ENCODE measurements at regions not wholly inside any gene's neighbourhood (a gene's known extent, or its start where the extent isn't known, plus 50 kb on each side); places are given as distances from the start of the nearest gene placed in this dataset.

GRCh38 chr21:35953597-35953996 lies 106.7 kb downstream of the SETD4 start:
- Histone ChIP-seq H3K9me3 (ENCODE audit: low read length) (no peaks in the 10 kb centered on the region), H2AFZ (ENCODE audit: low read length) (no peak overlapping the region), H3K36me3 (replicated peaks in 1 of 2; ENCODE audit: control insufficient read depth in 1 of 2, insufficient read depth in 2 of 2, low read length in 2 of 2) (no peaks in the 10 kb centered on the region), H3K4me3 (replicated peaks in 1 of 3; ENCODE audit: insufficient read depth in 1 of 3, low read depth in 2 of 3, low read length in 3 of 3) (0 out of 6 replicates have a peak overlapping the region, but pooled peaks of 1 of the 3 experiments have one; percentile 13), H3K4me2 (ENCODE audit: low read depth, low read length) (peak overlapping the region; percentile 41), H3K27ac (ENCODE audit: extremely low read length, insufficient read depth, low read length) (peak overlapping the region; percentile 51), H3K9ac (ENCODE audit: insufficient read depth, low read depth, low read length) (peak overlapping the region; percentile 28; the same call in 1 of the 2 replicates), H3K4me1 (ENCODE audit: insufficient read depth, low read length) (peaks cover 45% of the 10 kb centered on the region), H3K27me3 (ENCODE audit: control insufficient read depth in 1 of 2, insufficient read depth in 2 of 2, low read length in 2 of 2) (no peaks in the 10 kb centered on the region), H4K20me1 (ENCODE audit: insufficient read depth, low read length) (no peaks in the 10 kb centered on the region), H3K79me2 (ENCODE audit: insufficient read depth, low read length) (no peaks in the 10 kb centered on the region)
- in situ Hi-C loops (cut with HindIII; ENCODE audit: extremely low pct_ligation_motif_present, low pct_unique_long_range_greater_than_20kb), result no loop called here
- ATAC-seq (peak; percentile 95), DNase-seq (ENCODE audit: low spot score) (peak; percentile 95), FAIRE-seq (peak; percentile 95)
- no TSS peak for BruUV-seq (replicated peaks)
- intact Hi-C loops (cut with micrococcal nuclease; ENCODE audit: unreplicated experiment), result loop anchor here (5.0 kb wide), 1 partner anchor 34 kb away; no protein-coding TSS in a partner anchor
- POLR2A ChIA-PET, result interaction anchor here (0.6 to 1.5 kb wide), 8 partner anchors 12 to 1157 kb away, joined by 3 to 5 read pairs (median 4); no protein-coding TSS in a partner anchor
- 3% methylated on average over 2 of the region's 2 CpGs for WGBS (ENCODE audit: low lambda C conversion rate)
- CTCF ChIA-PET (ENCODE audit: low intra/inter-chr PET ratio, low total read pairs), result no interaction called here
- no peak for TF ChIP-seq ZNF432 (CRISPR knock-in tag; IDR thresholded peaks at IDR 0.05; ENCODE audit: borderline replicate concordance)
- peak; percentile 86 for TF ChIP-seq KDM6A (CRISPR knock-in tag; IDR thresholded peaks at IDR 0.05; ENCODE audit: low read depth)
- peak; percentile 66 for TF ChIP-seq ZMYM4 (CRISPR knock-in tag; IDR thresholded peaks at IDR 0.05)
- peak; percentile 97 for TF ChIP-seq NFKBIZ (CRISPR knock-in tag; IDR thresholded peaks at IDR 0.05)
- 0 out of 2 replicates have a peak, but pooled peaks have one; percentile 32 for TF ChIP-seq ZNF121 (CRISPR knock-in tag; IDR thresholded peaks at IDR 0.05)
- TF ChIP-seq PTBP1 (IDR thresholded peaks at IDR 0.05; ENCODE audit: low read depth, low read length, poor library complexity, severe bottlenecking), result no peak
- no peak for TF ChIP-seq NFIB (CRISPR knock-in tag; IDR thresholded peaks at IDR 0.05; ENCODE audit: borderline replicate concordance)
- TF ChIP-seq, protein P1, sequence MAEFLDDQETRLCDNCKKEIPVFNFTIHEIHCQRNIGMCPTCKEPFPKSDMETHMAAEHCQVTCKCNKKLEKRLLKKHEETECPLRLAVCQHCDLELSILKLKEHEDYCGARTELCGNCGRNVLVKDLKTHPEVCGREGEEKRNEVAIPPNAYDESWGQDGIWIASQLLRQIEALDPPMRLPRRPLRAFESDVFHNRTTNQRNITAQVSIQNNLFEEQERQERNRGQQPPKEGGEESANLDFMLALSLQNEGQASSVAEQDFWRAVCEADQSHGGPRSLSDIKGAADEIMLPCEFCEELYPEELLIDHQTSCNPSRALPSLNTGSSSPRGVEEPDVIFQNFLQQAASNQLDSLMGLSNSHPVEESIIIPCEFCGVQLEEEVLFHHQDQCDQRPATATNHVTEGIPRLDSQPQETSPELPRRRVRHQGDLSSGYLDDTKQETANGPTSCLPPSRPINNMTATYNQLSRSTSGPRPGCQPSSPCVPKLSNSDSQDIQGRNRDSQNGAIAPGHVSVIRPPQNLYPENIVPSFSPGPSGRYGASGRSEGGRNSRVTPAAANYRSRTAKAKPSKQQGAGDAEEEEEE (CRISPR knock-in tag; IDR thresholded peaks at IDR 0.05; ENCODE audit: borderline replicate concordance), result no peak
- TF ChIP-seq RNF2 (conservative IDR thresholded peaks at IDR 0.05; ENCODE audit: low read depth), result no peak
- TF ChIP-seq SRSF1 (optimal IDR thresholded peaks at IDR 0.05; ENCODE audit: low read depth, low read length), result no peak
- TF ChIP-seq HNRNPL (IDR thresholded peaks at IDR 0.05; ENCODE audit: low read depth, low read length), result no peak
- peak; percentile 95 for TF ChIP-seq SKI (IDR thresholded peaks at IDR 0.05; ENCODE audit: partially characterized antibody)
- no peak for TF ChIP-seq ZSCAN20 (CRISPR knock-in tag; IDR thresholded peaks at IDR 0.05; ENCODE audit: borderline replicate concordance)
- TF ChIP-seq KMT2A (CRISPR knock-in tag; IDR thresholded peaks at IDR 0.05), result no peak
- no peak; the same call in 1 of the 2 replicates for TF ChIP-seq MTA1 (CRISPR knock-in tag; IDR thresholded peaks at IDR 0.05; ENCODE audit: borderline replicate concordance)
- no peak for TF ChIP-seq MLLT10 (CRISPR knock-in tag; IDR thresholded peaks at IDR 0.05)
- no peak for TF ChIP-seq ZNF790 (CRISPR knock-in tag; IDR thresholded peaks at IDR 0.05; ENCODE audit: borderline replicate concordance)
- peak; percentile 52; the same call in 1 of the 2 replicates for TF ChIP-seq ZNF232 (CRISPR knock-in tag; IDR thresholded peaks at IDR 0.05; ENCODE audit: borderline replicate concordance)
- TF ChIP-seq SRY (CRISPR knock-in tag; IDR thresholded peaks at IDR 0.05), result no peak
- TF ChIP-seq RERE (CRISPR knock-in tag; IDR thresholded peaks at IDR 0.05; ENCODE audit: low read depth), result peak; percentile 89

Measured in HepG2 (cell line).